ENCODE measurements at regions not wholly inside any gene's neighbourhood (a gene's known extent, or its start where the extent isn't known, plus 50 kb on each side); places are given as distances from the start of the nearest gene placed in this dataset.

DNA sequence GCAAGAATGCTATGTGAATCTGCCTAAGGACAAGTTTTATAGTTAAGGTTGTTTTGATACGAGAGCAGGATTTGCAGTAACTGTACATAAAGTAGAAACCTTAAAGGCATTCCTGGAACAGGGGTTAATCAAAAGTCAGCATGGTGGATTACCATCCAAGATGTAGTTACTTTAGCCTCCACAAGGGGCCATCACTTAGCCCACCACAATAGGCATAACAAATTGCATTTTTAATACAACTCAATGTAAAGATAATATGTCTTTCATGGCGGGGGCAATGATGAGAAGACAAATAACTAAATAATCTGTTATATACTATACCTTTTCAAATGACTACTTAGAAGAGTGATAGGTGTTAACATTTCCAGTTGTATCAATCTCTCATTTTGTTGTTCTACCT lies 611.2 kb upstream of the ADGRL4 start:
- TF ChIP-seq POLR2A (IDR thresholded peaks at IDR 0.05) (no peak), EP300 (IDR thresholded peaks at IDR 0.05) (no peak), POLR2AphosphoS5 (IDR thresholded peaks at IDR 0.05) (no peak)
- TF ChIP-seq, protein P1, sequence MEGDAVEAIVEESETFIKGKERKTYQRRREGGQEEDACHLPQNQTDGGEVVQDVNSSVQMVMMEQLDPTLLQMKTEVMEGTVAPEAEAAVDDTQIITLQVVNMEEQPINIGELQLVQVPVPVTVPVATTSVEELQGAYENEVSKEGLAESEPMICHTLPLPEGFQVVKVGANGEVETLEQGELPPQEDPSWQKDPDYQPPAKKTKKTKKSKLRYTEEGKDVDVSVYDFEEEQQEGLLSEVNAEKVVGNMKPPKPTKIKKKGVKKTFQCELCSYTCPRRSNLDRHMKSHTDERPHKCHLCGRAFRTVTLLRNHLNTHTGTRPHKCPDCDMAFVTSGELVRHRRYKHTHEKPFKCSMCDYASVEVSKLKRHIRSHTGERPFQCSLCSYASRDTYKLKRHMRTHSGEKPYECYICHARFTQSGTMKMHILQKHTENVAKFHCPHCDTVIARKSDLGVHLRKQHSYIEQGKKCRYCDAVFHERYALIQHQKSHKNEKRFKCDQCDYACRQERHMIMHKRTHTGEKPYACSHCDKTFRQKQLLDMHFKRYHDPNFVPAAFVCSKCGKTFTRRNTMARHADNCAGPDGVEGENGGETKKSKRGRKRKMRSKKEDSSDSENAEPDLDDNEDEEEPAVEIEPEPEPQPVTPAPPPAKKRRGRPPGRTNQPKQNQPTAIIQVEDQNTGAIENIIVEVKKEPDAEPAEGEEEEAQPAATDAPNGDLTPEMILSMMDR (IDR thresholded peaks at IDR 0.05), result no peak
- Histone ChIP-seq H3K27ac (no peak overlapping the region), H3K4me3 (no peak overlapping the region), H3K4me1 (no peaks in the 10 kb centered on the region), H3K9me3 (no peaks in the 10 kb centered on the region), H3K27me3 (no peaks in the 10 kb centered on the region), H3K36me3 (no peaks in the 10 kb centered on the region)
- 87 to 88% methylated on average over 2 of the region's 2 CpGs for WGBS, 2 donors
- intact Hi-C loops (cut with DNase I), result no loop called here
- DNase-seq, result no peak

DNA sequence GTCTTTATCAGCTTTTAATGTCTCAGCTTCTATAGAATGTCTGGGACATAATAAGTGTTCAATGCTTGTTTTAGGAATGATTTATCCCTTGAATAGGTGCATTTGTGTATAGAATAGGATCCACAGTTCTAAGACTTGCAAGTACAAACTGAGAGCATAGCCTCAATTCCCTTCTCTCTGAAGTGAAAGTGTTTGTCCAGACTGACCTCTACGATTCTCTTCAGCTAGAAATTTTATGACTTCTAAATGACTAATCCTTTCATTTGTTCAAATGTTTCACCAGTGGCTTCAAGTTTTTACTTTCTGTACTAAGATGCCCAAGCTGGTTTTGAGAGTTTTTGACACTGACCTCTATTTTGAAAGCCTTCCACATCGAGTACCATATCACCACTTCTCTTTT lies 608.2 kb upstream of the ADGRL4 start:
- DNase-seq, result no peak
- H3K27me3 ChIP-seq, result no peaks in the 10 kb centered on the region
- H3K36me3 ChIP-seq, result no peaks in the 10 kb centered on the region
- H3K4me1 ChIP-seq, result no peaks in the 10 kb centered on the region
- intact Hi-C loops (cut with DNase I), result no loop called here
- TF ChIP-seq EP300 (IDR thresholded peaks at IDR 0.05), result no peak
- TF ChIP-seq POLR2AphosphoS5 (IDR thresholded peaks at IDR 0.05), result no peak
- TF ChIP-seq, protein P1 (IDR thresholded peaks at IDR 0.05), result no peak
- TF ChIP-seq POLR2A (IDR thresholded peaks at IDR 0.05), result no peak
- WGBS, 2 donors, result 27 to 64% methylated on average over 2 of the region's 2 CpGs
- H3K4me3 ChIP-seq, result no peak overlapping the region
- no peak overlapping the region for H3K27ac ChIP-seq
- no peaks in the 10 kb centered on the region for H3K9me3 ChIP-seq

DNA sequence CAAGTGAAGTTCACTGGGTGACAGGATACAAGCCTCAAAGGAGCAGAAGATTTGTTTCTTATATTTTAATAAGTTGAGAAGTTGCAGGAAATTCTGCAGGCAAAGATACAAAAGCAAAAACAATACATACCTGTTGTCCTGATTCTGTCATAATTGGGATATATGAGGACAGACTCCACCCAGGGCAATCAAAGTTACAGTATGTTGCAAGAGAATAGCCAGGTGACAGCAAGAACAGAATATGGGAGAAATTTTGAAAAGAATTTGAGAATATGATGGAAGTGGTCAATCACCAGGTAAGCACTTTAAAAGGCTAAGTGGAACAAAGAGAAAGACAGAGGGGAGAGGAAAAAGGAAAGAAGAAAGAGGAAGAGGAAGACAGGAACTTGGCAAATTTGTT lies 607.6 kb upstream of the ADGRL4 start:
- intact Hi-C loops (cut with DNase I), result no loop called here
- TF ChIP-seq, protein P1 (IDR thresholded peaks at IDR 0.05), result no peak
- TF ChIP-seq POLR2A (IDR thresholded peaks at IDR 0.05) (no peak), EP300 (IDR thresholded peaks at IDR 0.05) (no peak), POLR2AphosphoS5 (IDR thresholded peaks at IDR 0.05) (no peak)
- Histone ChIP-seq H3K9me3 (no peaks in the 10 kb centered on the region), H3K27ac (no peak overlapping the region), H3K4me1 (no peaks in the 10 kb centered on the region), H3K36me3 (no peaks in the 10 kb centered on the region), H3K4me3 (no peak overlapping the region), H3K27me3 (no peaks in the 10 kb centered on the region)
- DNase-seq, result no peak

DNA sequence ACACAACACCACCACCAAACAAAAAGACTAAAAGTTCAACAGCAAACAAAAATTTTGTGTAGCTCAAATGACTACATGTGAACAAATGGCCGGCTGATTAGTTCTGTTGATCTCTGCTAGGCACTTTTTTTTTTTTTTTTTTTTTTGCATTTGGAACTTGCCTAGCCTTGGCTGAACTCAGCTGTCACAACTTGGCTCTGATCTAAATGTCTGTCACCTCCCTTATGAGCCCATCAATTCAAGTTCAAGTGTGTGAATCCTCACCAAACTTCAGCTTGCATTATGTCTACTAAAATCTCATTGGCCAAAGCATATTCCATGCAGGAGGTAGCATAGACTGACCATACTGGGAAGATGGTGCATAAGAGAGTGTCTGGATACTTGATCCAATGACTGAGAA lies 606.5 kb upstream of the ADGRL4 start:
- TF ChIP-seq POLR2AphosphoS5 (IDR thresholded peaks at IDR 0.05), result no peak
- TF ChIP-seq, protein P1 (IDR thresholded peaks at IDR 0.05), result no peak
- TF ChIP-seq EP300 (IDR thresholded peaks at IDR 0.05), result no peak
- no peak for TF ChIP-seq POLR2A (IDR thresholded peaks at IDR 0.05)
- H3K4me1 ChIP-seq, result no peaks in the 10 kb centered on the region
- no peaks in the 10 kb centered on the region for H3K9me3 ChIP-seq
- 0 to 40% methylated on average over 1 of the region's 1 CpG for WGBS, 2 donors
- no peak for DNase-seq
- intact Hi-C loops (cut with DNase I), result no loop called here
- H3K27ac ChIP-seq, result no peak overlapping the region
- H3K27me3 ChIP-seq, result no peaks in the 10 kb centered on the region
- H3K4me3 ChIP-seq, result no peak overlapping the region
- H3K36me3 ChIP-seq, result no peaks in the 10 kb centered on the region

DNA sequence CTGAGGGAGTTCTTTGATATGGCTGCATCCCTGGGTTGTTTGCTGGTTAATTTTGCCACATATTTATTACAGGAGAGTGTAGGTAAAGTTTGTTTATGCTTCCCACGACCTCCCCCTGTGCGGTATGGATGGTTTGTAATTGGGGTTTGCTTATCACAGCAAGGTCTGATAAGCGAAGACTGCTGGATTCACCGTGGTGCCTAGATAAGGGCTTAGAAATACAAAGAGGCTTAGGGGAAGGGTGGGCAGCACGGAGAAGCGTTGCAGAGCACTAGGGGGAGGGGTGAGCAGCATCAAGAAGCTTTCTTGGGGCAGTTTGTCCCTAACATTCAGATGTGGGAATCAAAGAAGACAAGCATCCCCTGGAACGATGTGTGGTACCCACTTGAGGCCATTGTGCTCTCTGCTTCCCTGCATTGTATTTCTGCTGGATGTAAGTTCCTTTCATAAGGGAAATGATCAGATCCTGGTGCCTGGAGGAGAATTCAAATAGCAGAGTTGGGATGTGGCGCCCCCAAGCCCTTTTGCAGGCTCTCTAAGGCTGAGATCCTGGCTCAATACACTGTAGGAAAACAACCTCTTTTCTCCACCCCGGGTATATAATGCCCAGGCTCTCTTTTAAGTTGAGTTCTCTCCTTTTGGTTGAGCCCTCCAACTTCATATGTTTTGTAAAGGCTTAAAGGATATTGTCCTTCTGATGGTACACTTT lies 598.1 kb upstream of the ADGRL4 start:
- Histone ChIP-seq H3K27ac (no peak overlapping the region), H3K4me3 (no peak overlapping the region), H3K9me3 (no peaks in the 10 kb centered on the region), H3K36me3 (no peaks in the 10 kb centered on the region), H3K4me1 (no peaks in the 10 kb centered on the region), H3K27me3 (no peaks in the 10 kb centered on the region)
- TF ChIP-seq POLR2AphosphoS5 (IDR thresholded peaks at IDR 0.05) (no peak), EP300 (IDR thresholded peaks at IDR 0.05) (no peak), POLR2A (IDR thresholded peaks at IDR 0.05) (no peak)
- TF ChIP-seq, protein P1 (IDR thresholded peaks at IDR 0.05), result no peak
- DNase-seq, result no peak
- intact Hi-C loops (cut with DNase I), result no loop called here
- 46 to 52% methylated on average over 9 of the region's 9 CpGs for WGBS, 2 donors

All from sigmoid colon (tissue), 6 donors.